Tibial nerve (tissue), 4 donors: ENCODE measurements at regions not wholly inside any gene's neighbourhood (a gene's known extent, or its start where the extent isn't known, plus 50 kb on each side); places are given as distances from the start of the nearest gene placed in this dataset.

ENCODE experiments used
- DNase-seq, 2 donors: peaks; one replicate each; pipeline ENCODE4 v3.0.0-alpha.2; 2019; ENCODE audit warnings: low spot score in 2 of 2
- H3K27ac ChIP-seq, 4 donors: fragments of 200-600 bp; sonication (generic) in 3 of 4; one replicate each; pipeline ENCODE4 v1.5.1; 2017 to 2019; ENCODE audit warnings: mild to moderate bottlenecking in 1 of 4
- H3K27me3 ChIP-seq, 2 donors: fragments of 200-600 bp; sonication (generic) in 1 of 2; one replicate each; pipeline versions ENCODE4 v1.5.1 to v1.6.0; 2017 to 2019
- H3K36me3 ChIP-seq, 3 donors: fragments of 200-600 bp; sonication (generic); one replicate each; pipeline ENCODE4 v1.5.1; 2018 to 2019
- H3K4me1 ChIP-seq, 4 donors: fragments of 200-600 bp; sonication (generic) in 3 of 4; one replicate each; pipeline ENCODE4 v1.5.1; 2017 to 2019
- H3K4me3 ChIP-seq, 4 donors: fragments of 200-600 bp; sonication (generic) in 3 of 4; one replicate each; pipeline ENCODE4 v1.5.1; 2017 to 2019; ENCODE audit warnings: mild to moderate bottlenecking in 1 of 4, moderate library complexity in 1 of 4
- H3K9me3 ChIP-seq, 4 donors: fragments of 200-600 bp; sonication (generic) in 3 of 4; one replicate each; pipeline ENCODE4 v1.5.1; 2017 to 2019
- CTCF ChIP-seq, 5 experiments: fragments of 200-600 bp in 3 of 5; fragments of 450-650 bp in 2 of 5; sonication (generic) in 3 of 5; IDR thresholded peaks; one replicate each; pipeline ENCODE4 v1.5.1; 2016 to 2019; ENCODE audit warnings: antibody characterized with exemption in 5 of 5, mild to moderate bottlenecking in 3 of 5, moderate library complexity in 2 of 5
- EP300 ChIP-seq, 2 donors: sonication (generic); formaldehyde crosslinking; IDR thresholded peaks; one replicate each; pipeline ENCODE4 v1.6.1; 2017; ENCODE audit warnings: antibody characterized with exemption in 2 of 2, mild to moderate bottlenecking in 1 of 2
- POLR2A ChIP-seq, 2 donors: fragments of 450-650 bp; IDR thresholded peaks; one replicate each; pipeline ENCODE4 v1.6.1; 2017; ENCODE audit warnings: antibody characterized with exemption in 2 of 2, mild to moderate bottlenecking in 2 of 2, moderate library complexity in 2 of 2
- WGBS, 2 donors: methylation state at CpG; one replicate each; pipeline ENCODE4 v1.1.5; 2018; 5-methylcytosine and 5-hydroxymethylcytosine counted together

GRCh38 chr2:81872006-81872405 lies 1567.5 kb upstream of the LRRTM1 start:
- no peak overlapping the region for H3K4me3 ChIP-seq
- H3K4me1 ChIP-seq, result no peaks in the 10 kb centered on the region
- WGBS, 2 donors, result 84 to 88% methylated on average over 1 of the region's 1 CpG
- H3K9me3 ChIP-seq, result no peaks in the 10 kb centered on the region
- H3K27me3 ChIP-seq, result no peaks in the 10 kb centered on the region
- DNase-seq, result no peak
- no peak for TF ChIP-seq EP300 (IDR thresholded peaks at IDR 0.05)
- TF ChIP-seq CTCF (IDR thresholded peaks at IDR 0.05), result no peak
- TF ChIP-seq POLR2A (IDR thresholded peaks at IDR 0.05), result no peak
- no peak overlapping the region for H3K27ac ChIP-seq
- no peaks in the 10 kb centered on the region for H3K36me3 ChIP-seq

DNA sequence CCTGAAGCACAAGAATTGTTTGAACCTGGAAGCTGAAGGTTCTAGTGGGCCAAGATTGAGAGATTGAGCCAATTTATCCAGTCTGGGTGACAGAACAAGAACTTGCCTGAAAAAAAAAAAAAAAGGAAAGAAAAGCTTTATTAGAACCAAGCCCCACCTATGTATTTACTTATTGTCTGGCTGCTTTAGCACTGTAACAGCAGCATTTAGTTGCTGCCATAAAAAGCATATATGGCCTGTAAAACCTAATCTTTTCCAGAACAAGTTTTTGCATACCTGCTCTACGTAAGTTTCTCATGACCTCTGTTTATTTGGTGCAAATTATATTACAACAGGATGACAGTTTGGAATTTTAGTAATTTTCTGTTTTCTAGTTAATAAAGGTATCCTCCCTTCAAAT lies 1565.6 kb upstream of the LRRTM1 start:
- H3K4me1 ChIP-seq, result no peaks in the 10 kb centered on the region
- no peaks in the 10 kb centered on the region for H3K27me3 ChIP-seq
- no peak overlapping the region for H3K27ac ChIP-seq
- no peak for DNase-seq
- H3K9me3 ChIP-seq, result no peaks in the 10 kb centered on the region
- 94 to 96% methylated on average over 1 of the region's 1 CpG for WGBS, 2 donors
- H3K4me3 ChIP-seq, result no peak overlapping the region
- TF ChIP-seq CTCF (IDR thresholded peaks at IDR 0.05) (no peak), EP300 (IDR thresholded peaks at IDR 0.05) (no peak), POLR2A (IDR thresholded peaks at IDR 0.05) (no peak)
- no peaks in the 10 kb centered on the region for H3K36me3 ChIP-seq

GRCh38 chr2:81858998-81859397 lies 1554.4 kb upstream of the LRRTM1 start:
- DNase-seq, result no peak
- TF ChIP-seq POLR2A (IDR thresholded peaks at IDR 0.05) (no peak), CTCF (IDR thresholded peaks at IDR 0.05) (no peak), EP300 (IDR thresholded peaks at IDR 0.05) (no peak)
- 56 to 70% methylated on average over 3 of the region's 3 CpGs for WGBS, 2 donors

DNA sequence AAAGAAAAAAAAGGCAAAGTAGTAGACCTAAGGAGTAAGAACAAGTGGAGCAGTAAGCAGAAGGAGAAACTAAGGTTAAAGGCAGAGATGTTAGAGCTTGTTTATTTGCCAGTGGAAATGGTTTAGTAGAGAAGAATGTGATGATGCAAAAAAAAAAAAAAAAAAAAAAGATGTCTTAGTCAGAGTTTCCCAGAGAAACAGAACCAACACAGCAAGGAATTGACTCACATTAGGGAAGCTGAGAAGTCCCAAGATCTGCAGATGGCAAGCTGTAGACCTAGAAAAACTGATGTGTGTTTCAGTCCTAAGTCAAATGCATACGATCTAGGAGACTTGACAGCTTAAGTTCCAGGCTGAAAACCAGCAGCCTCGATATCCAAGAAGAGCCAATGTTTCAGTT lies 1548.8 kb upstream of the LRRTM1 start:
- Histone ChIP-seq H3K9me3 (no peaks in the 10 kb centered on the region), H3K36me3 (no peaks in the 10 kb centered on the region), H3K27ac (no peak overlapping the region), H3K4me3 (no peak overlapping the region), H3K4me1 (no peaks in the 10 kb centered on the region), H3K27me3 (no peaks in the 10 kb centered on the region)
- DNase-seq, result no peak
- 85 to 90% methylated on average over 2 of the region's 2 CpGs for WGBS, 2 donors
- TF ChIP-seq CTCF (IDR thresholded peaks at IDR 0.05), result no peak
- TF ChIP-seq POLR2A (IDR thresholded peaks at IDR 0.05), result no peak
- TF ChIP-seq EP300 (IDR thresholded peaks at IDR 0.05), result no peak

More at GRCh38 chr2:81858998-81859397, 1554.4 kb upstream of the LRRTM1 start:
- no peaks in the 10 kb centered on the region for H3K4me1 ChIP-seq
- no peak overlapping the region for H3K27ac ChIP-seq
- no peaks in the 10 kb centered on the region for H3K27me3 ChIP-seq
- no peaks in the 10 kb centered on the region for H3K9me3 ChIP-seq
- H3K36me3 ChIP-seq, result no peaks in the 10 kb centered on the region
- no peak overlapping the region for H3K4me3 ChIP-seq

- WGBS, 2 donors, result 78 to 85% methylated on average over 2 of the region's 2 CpGs
- no peak for DNase-seq
- no peaks in the 10 kb centered on the region for H3K27me3 ChIP-seq
- TF ChIP-seq EP300 (IDR thresholded peaks at IDR 0.05), result no peak
- TF ChIP-seq POLR2A (IDR thresholded peaks at IDR 0.05), result no peak
- TF ChIP-seq CTCF (IDR thresholded peaks at IDR 0.05), result no peak
- no peak overlapping the region for H3K4me3 ChIP-seq
- no peaks in the 10 kb centered on the region for H3K4me1 ChIP-seq
- H3K9me3 ChIP-seq, result no peaks in the 10 kb centered on the region
- no peak overlapping the region for H3K27ac ChIP-seq
- no peaks in the 10 kb centered on the region for H3K36me3 ChIP-seq
Measured at GRCh38 chr2:81852651-81853050, 1548.1 kb upstream of the LRRTM1 start.
